HT1080 (cell line): ENCODE measurements at regions not wholly inside any gene's neighbourhood (a gene's known extent, or its start where the extent isn't known, plus 50 kb on each side); places are given as distances from the start of the nearest gene placed in this dataset.
A peak's percentile ranks its signal among the peaks of the same experiment; 100 is the strongest.

Experiments
- DNase-seq: peaks from one replicate; pipeline ENCODE4 v3.0.0-alpha.2; 2015; ENCODE audit warnings: low read depth

GRCh38 chr3:117507958-117508357, 798.4 kb downstream of the TUSC7 start:
- no peak for DNase-seq

- DNase-seq = no peak
Measured at GRCh38 chr3:117509858-117510257, 800.3 kb downstream of the TUSC7 start.

GRCh38 chr3:117510396-117510795, 800.8 kb downstream of the TUSC7 start:
- DNase-seq = peak; percentile 36

GRCh38 chr3:117512975-117513374, 803.4 kb downstream of the TUSC7 start:
- peak; percentile 26 for DNase-seq

- no peak for DNase-seq
Measured at GRCh38 chr3:117515309-117515708, 805.7 kb downstream of the TUSC7 start.

GRCh38 chr3:117518364-117518763, 808.8 kb downstream of the TUSC7 start:
- no peak for DNase-seq

- no peak for DNase-seq
Measured at GRCh38 chr3:117519776-117520175, 810.2 kb downstream of the TUSC7 start.

- no peak for DNase-seq
Measured at GRCh38 chr3:117520582-117520981, 811.0 kb downstream of the TUSC7 start.

GRCh38 chr3:117523418-117523817, 813.8 kb downstream of the TUSC7 start:
- peak; percentile 28 for DNase-seq

- peak; percentile 83 for DNase-seq
Measured at GRCh38 chr3:117524890-117525289, 815.3 kb downstream of the TUSC7 start.

- DNase-seq = peak; percentile 37
Measured at GRCh38 chr3:117526470-117527079, 817.0 kb downstream of the TUSC7 start.

GRCh38 chr3:117527346-117527745, 817.8 kb downstream of the TUSC7 start:
- no peak for DNase-seq

- DNase-seq = no peak
Measured at GRCh38 chr3:117528688-117529087, 819.1 kb downstream of the TUSC7 start.

GRCh38 chr3:117531078-117531767, 821.6 kb downstream of the TUSC7 start:
- no peak for DNase-seq

GRCh38 chr3:117532268-117532667, 822.7 kb downstream of the TUSC7 start:
- DNase-seq = no peak

GRCh38 chr3:117534138-117534537, 824.6 kb downstream of the TUSC7 start:
- no peak for DNase-seq

GRCh38 chr3:117536006-117536405, 826.4 kb downstream of the TUSC7 start:
- DNase-seq = no peak

GRCh38 chr3:117537949-117538348, 828.4 kb downstream of the TUSC7 start:
- DNase-seq = no peak

GRCh38 chr3:117539729-117540128, 830.1 kb downstream of the TUSC7 start:
- no peak for DNase-seq

GRCh38 chr3:117540597-117540996, 831.0 kb downstream of the TUSC7 start:
- peak; percentile 38 for DNase-seq

GRCh38 chr3:117541721-117542120, 832.1 kb downstream of the TUSC7 start:
- DNase-seq = no peak

- no peak for DNase-seq
Measured at GRCh38 chr3:117543521-117543920, 833.9 kb downstream of the TUSC7 start.

- no peak for DNase-seq
Measured at GRCh38 chr3:117545484-117545883, 835.9 kb downstream of the TUSC7 start.
